ENCODE measurements at regions not wholly inside any gene's neighbourhood (a gene's known extent, or its start where the extent isn't known, plus 50 kb on each side); places are given as distances from the start of the nearest gene placed in this dataset.

GRCh38 chr22:23377767-23378166, 197.5 kb downstream of the BCR start:
- DNase-seq = no peak

- no peak for DNase-seq
These were observed 195.9 kb downstream of the BCR start for GRCh38 chr22:23376256-23376655.

- no peak for DNase-seq
These were observed 194.9 kb downstream of the BCR start for GRCh38 chr22:23375031-23375827.

- no peak for DNase-seq
These were observed 193.3 kb downstream of the BCR start for GRCh38 chr22:23373601-23374000.

- DNase-seq = no peak
These were observed 189.9 kb downstream of the BCR start for GRCh38 chr22:23370251-23370650.

- DNase-seq = no peak
These were observed 188.9 kb downstream of the BCR start for GRCh38 chr22:23369054-23369685.

Data from NCI-H1092 (cell line).